Retinal pigment epithelial cell (primary cell): ENCODE measurements at regions not wholly inside any gene's neighbourhood (a gene's known extent, or its start where the extent isn't known, plus 50 kb on each side); places are given as distances from the start of the nearest gene placed in this dataset.
A peak's percentile ranks its signal among the peaks of the same experiment; 100 is the strongest.

ENCODE experiments used
- DNase-seq: peaks from one replicate; pipeline ENCODE4 v3.0.0-alpha.2; 2010; ENCODE audit warnings: low read depth
- H3K4me3 ChIP-seq: 2 replicates; pipeline ENCODE4 v1.5.1; 2011; ENCODE audit warnings: mild to moderate bottlenecking, low read length, control low read depth, moderate library complexity
- CTCF ChIP-seq: conservative IDR thresholded peaks from 2 replicates; pipeline ENCODE4 v1.5.1; 2011; ENCODE audit warnings: low read depth, low read length, control low read depth, inconsistent platforms

DNA sequence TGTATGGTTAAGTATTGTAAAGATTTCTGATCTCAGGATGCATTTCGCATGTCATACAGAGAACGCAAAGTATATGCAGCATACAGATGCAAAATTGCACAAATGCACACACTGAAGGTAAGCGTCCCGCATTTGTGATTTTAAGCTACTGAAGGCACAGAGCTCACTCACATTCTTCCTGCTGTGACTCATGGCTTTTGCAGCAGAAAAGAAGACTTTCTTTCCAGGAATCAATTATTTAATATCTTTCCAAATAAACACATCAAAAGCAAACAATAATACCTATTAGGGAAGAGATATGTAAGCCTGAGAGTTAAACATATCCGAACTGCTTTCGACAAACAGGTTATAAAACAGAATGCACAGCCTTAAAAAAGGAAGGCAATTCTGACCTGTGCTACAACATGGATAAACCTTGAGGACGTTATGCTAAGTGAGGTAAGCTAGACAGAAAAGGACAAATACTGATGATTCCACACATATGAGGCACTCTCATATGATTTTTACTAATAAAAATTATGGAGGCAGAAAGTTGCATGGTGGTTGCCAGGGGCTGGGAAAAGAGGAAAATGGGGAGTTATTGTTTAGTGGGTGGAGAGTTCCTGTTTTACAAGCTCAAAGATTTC lies 109.0 kb downstream of the TFAP2A start:
- no peak for TF ChIP-seq CTCF
- H3K4me3 ChIP-seq: no peak overlapping the region
- no peak for DNase-seq

DNA sequence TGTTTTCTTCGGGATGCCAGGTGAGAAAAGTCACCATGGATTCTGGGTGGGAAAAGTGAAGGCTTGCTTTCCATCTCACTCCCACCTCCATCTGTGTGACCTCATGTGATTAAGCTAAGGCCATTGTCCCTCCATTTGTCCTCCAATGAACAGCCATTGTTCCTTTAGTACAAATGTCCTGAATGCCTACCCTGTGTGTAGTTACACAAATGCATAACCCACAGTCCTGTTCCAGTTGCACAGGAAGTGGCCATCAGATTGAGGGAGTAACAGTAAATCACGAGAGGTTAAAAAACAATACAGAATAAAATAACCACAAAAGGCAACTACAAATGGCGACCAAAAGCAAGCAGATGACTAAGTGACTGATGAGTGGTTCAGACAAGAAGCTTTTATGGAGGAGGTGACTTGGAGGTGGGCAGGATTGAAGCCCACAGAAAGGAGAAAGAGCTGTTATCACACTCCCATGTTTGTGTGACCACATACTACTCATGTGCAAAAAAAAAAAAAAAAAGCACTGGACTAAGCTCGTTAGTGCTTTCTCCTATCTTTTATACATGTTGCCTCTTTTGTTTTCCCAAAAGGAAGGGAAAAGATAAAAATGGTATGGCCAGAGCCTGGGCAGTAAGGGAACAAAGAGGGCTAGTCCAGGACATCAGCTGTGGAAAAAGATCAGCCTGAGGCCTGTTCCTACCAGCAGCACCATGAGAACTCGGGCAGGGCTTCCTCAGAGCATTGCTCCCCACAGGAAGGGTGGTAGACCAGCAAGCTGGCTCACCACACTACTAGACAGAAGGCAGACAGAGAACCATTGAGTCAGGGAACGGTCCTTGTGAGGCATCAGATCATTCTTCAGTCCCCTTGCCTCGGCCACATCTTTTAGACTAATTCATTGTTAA lies 111.0 kb downstream of the TFAP2A start:
- TF ChIP-seq CTCF: no peak
- no peak overlapping the region for H3K4me3 ChIP-seq
- DNase-seq: no peak

DNA sequence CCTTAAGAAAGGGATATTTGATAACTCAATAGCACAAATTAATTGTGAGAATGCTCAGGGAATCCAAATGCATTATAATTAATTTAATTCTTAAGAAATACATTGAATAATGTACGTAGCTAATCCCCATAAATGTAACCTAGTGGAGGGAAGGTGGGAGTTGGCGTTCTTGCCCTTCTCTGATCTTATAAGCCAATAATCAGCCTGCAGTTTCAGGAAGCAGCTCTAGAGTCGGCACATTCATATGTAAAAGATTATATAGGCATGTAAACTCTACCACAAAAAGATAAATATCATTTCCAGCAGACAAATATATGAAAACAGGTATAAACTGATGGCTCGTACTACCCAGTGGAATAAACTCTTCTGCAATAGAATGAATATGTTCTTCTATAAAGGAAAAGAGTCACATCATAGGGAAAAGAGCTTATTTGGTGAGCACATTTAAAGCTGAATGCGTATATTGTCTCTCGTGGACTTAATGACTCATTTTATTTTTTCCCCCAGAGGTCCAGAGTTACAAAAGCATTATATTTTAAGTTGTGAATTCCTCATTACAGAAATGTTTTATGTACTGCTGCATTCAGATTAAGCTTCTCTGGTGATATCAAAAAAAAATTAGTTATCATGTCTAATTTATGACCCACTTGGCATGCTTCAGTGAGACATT lies 112.2 kb downstream of the TFAP2A start:
- no peak for TF ChIP-seq CTCF

GRCh38 chr6:10300071-10300470 lies 114.8 kb downstream of the TFAP2A start:
- no peak overlapping the region for H3K4me3 ChIP-seq
- DNase-seq: no peak
- no peak for TF ChIP-seq CTCF

More for the DNA sequence above, 112.2 kb downstream of the TFAP2A start:
- DNase-seq: peak; percentile 49
- H3K4me3 ChIP-seq: no peak overlapping the region

GRCh38 chr6:10297832-10298231 lies 117.0 kb downstream of the TFAP2A start:
- DNase-seq: no peak

GRCh38 chr6:10278746-10279145 lies 136.1 kb downstream of the TFAP2A start:
- TF ChIP-seq CTCF: no peak
- no peak for DNase-seq
- no peak overlapping the region for H3K4me3 ChIP-seq

More at GRCh38 chr6:10297832-10298231, 117.0 kb downstream of the TFAP2A start:
- no peak overlapping the region for H3K4me3 ChIP-seq
- TF ChIP-seq CTCF: no peak
